ENCODE measurements at regions not wholly inside any gene's neighbourhood (a gene's known extent, or its start where the extent isn't known, plus 50 kb on each side); places are given as distances from the start of the nearest gene placed in this dataset.

GRCh38 chr10:33048223-33048622 lies 90.2 kb upstream of the ITGB1 start:
- intact Hi-C loops (cut with micrococcal nuclease), result no loop called here
- DNase-seq, result no peak
- Histone ChIP-seq H3K4me3 (replicated peaks in 1 of 3; ENCODE audit: low read depth in 2 of 3, low read length in 3 of 3) (no peak overlapping the region), H4K20me1 (ENCODE audit: insufficient read depth, low read length) (no peaks in the 10 kb centered on the region), H3K9me3 (replicated peaks in 1 of 2; ENCODE audit: control insufficient read depth in 1 of 2, insufficient read depth in 1 of 2, low read length in 2 of 2) (no peaks in the 10 kb centered on the region), H3K4me1 (ENCODE audit: control insufficient read depth in 1 of 2, insufficient read depth in 2 of 2, low read length in 2 of 2) (no peaks in the 10 kb centered on the region), H3K27ac (ENCODE audit: low read depth in 1 of 2, low read length in 2 of 2) (no peak overlapping the region), H3K79me2 (ENCODE audit: insufficient read depth, low read length) (no peaks in the 10 kb centered on the region), H3K27me3 (ENCODE audit: control insufficient read depth in 2 of 2, insufficient read depth in 2 of 2, low read length in 2 of 2) (no peaks in the 10 kb centered on the region), H2AFZ (ENCODE audit: insufficient read depth, low read depth, low read length, poor library complexity, severe bottlenecking) (no peak overlapping the region), H3K4me2 (replicated peaks; ENCODE audit: extremely low read depth, low read length, poor library complexity, severe bottlenecking) (no peak overlapping the region), H3K9ac (ENCODE audit: insufficient read depth, low read length, poor library complexity, severe bottlenecking) (no peak overlapping the region), H3K36me3 (replicated peaks in 1 of 2; ENCODE audit: control insufficient read depth in 1 of 2, insufficient read depth in 2 of 2, low read length in 2 of 2) (no peaks in the 10 kb centered on the region)
- H3K9me3 Mint-ChIP-seq, result peaks cover 2 to 9% (median 5%) of the 10 kb centered on the region in 7 donors
- no peaks in the 10 kb centered on the region for H3K4me1 Mint-ChIP-seq
- 100% methylated on average over 2 of the region's 5 CpGs for WGBS (ENCODE audit: insufficient coverage)
- no peak for TF ChIP-seq CTCF (IDR thresholded peaks at IDR 0.05)
- peaks cover 0 to 5% (median 3%) of the 10 kb centered on the region in 3 donors for H3K27me3 Mint-ChIP-seq (ENCODE audit: low read depth in 3 of 3)
- no peaks in the 10 kb centered on the region for H3K36me3 Mint-ChIP-seq
- no peak overlapping the region for H3K27ac Mint-ChIP-seq
- H3K4me3 Mint-ChIP-seq, result no peak overlapping the region

- Histone ChIP-seq H3K27ac (ENCODE audit: low read depth in 1 of 2, low read length in 2 of 2) (no peak overlapping the region), H3K9me3 (replicated peaks in 1 of 2; ENCODE audit: control insufficient read depth in 1 of 2, insufficient read depth in 1 of 2, low read length in 2 of 2) (no peaks in the 10 kb centered on the region), H3K4me2 (replicated peaks; ENCODE audit: extremely low read depth, low read length, poor library complexity, severe bottlenecking) (no peak overlapping the region), H3K27me3 (ENCODE audit: control insufficient read depth in 2 of 2, insufficient read depth in 2 of 2, low read length in 2 of 2) (no peaks in the 10 kb centered on the region), H4K20me1 (ENCODE audit: insufficient read depth, low read length) (no peaks in the 10 kb centered on the region), H3K4me3 (replicated peaks in 1 of 3; ENCODE audit: low read depth in 2 of 3, low read length in 3 of 3) (no peak overlapping the region), H3K36me3 (replicated peaks in 1 of 2; ENCODE audit: control insufficient read depth in 1 of 2, insufficient read depth in 2 of 2, low read length in 2 of 2) (no peaks in the 10 kb centered on the region), H3K4me1 (ENCODE audit: control insufficient read depth in 1 of 2, insufficient read depth in 2 of 2, low read length in 2 of 2) (no peaks in the 10 kb centered on the region), H3K9ac (ENCODE audit: insufficient read depth, low read length, poor library complexity, severe bottlenecking) (no peak overlapping the region), H3K79me2 (ENCODE audit: insufficient read depth, low read length) (no peaks in the 10 kb centered on the region), H2AFZ (ENCODE audit: insufficient read depth, low read depth, low read length, poor library complexity, severe bottlenecking) (no peak overlapping the region)
- Mint-ChIP-seq H3K9me3 (peaks cover 2 to 9% (median 5%) of the 10 kb centered on the region in 7 donors), H3K27me3 (ENCODE audit: low read depth in 3 of 3) (peaks cover 0 to 4% (median 3%) of the 10 kb centered on the region in 3 donors), H3K4me3 (no peak overlapping the region), H3K36me3 (no peaks in the 10 kb centered on the region), H3K27ac (no peak overlapping the region), H3K4me1 (no peaks in the 10 kb centered on the region)
- intact Hi-C loops (cut with micrococcal nuclease), result no loop called here
- TF ChIP-seq CTCF (IDR thresholded peaks at IDR 0.05), result no peak
- no CpG with 5 or more reads among the region's 1 CpG for WGBS (ENCODE audit: insufficient coverage)
- no peak for DNase-seq
These were observed 89.6 kb upstream of the ITGB1 start for GRCh38 chr10:33047655-33048054.

All from CD14-positive monocyte (primary cell).